GM12878 (cell line): ENCODE measurements at regions not wholly inside any gene's neighbourhood (a gene's known extent, or its start where the extent isn't known, plus 50 kb on each side); places are given as distances from the start of the nearest gene placed in this dataset.

Experiments used
- BHLHE40 ChIP-seq, 2 experiments: fragments of 450-650 bp in 1 of 2; IDR thresholded peaks; 2 replicates each; pipeline ENCODE4 v1.6.1; 2011 to 2017; ENCODE audit warnings: low read depth in 2 of 2, borderline replicate concordance in 1 of 2, improper control_type of control experiment in 1 of 2, low read length in 1 of 2, mild to moderate bottlenecking in 1 of 2
- CEBPZ ChIP-seq: fragments of 150-350 bp; IDR thresholded peaks from 2 replicates; pipeline ENCODE4 v1.6.1; 2016; ENCODE audit warnings: low read depth, low read length
- CHD2 ChIP-seq: IDR thresholded peaks from 2 replicates; pipeline ENCODE4 v1.6.1; 2011; ENCODE audit warnings: low read depth, low read length, improper control_type of control experiment, borderline replicate concordance
- CHD4 ChIP-seq: fragments of 200-600 bp; sonication (generic); IDR thresholded peaks from 2 replicates; pipeline ENCODE4 v1.6.1; 2016; ENCODE audit warnings: mild to moderate bottlenecking
- FOS ChIP-seq: IDR thresholded peaks from 3 replicates; pipeline ENCODE4 v1.6.1; 2011; ENCODE audit warnings: borderline replicate concordance; ENCODE audit not compliant: insufficient read length; ENCODE audit errors: extremely low read depth
- FOXM1 ChIP-seq: IDR thresholded peaks from 2 replicates; pipeline ENCODE4 v1.6.1; 2012; ENCODE audit warnings: low read depth, mild to moderate bottlenecking, inconsistent platforms, low read length, moderate library complexity
- IKZF1 ChIP-seq: fragments of 450-650 bp; conservative IDR thresholded peaks from 2 replicates; pipeline ENCODE4 v1.6.1; 2017; ENCODE audit warnings: antibody characterized with exemption, mild to moderate bottlenecking
- IRF3 ChIP-seq: fragments of 450-650 bp; IDR thresholded peaks from 2 replicates; pipeline ENCODE4 v1.6.1; 2014; ENCODE audit warnings: mild to moderate bottlenecking
- KLF5 ChIP-seq: fragments of 450-650 bp; IDR thresholded peaks from 2 replicates; pipeline ENCODE4 v1.6.1; 2014; ENCODE audit warnings: mild to moderate bottlenecking; ENCODE audit not compliant: partially characterized antibody
- MTA3 ChIP-seq: IDR thresholded peaks from 2 replicates; pipeline ENCODE4 v1.6.1; 2012; ENCODE audit warnings: low read length, inconsistent platforms, borderline replicate concordance
- NBN ChIP-seq: fragments of 450-650 bp; IDR thresholded peaks from 2 replicates; pipeline ENCODE4 v1.6.1; 2016
- RB1 ChIP-seq: fragments of 450-650 bp; formaldehyde crosslinking; IDR thresholded peaks from 2 replicates; pipeline ENCODE4 v1.6.1; 2017; ENCODE audit warnings: mild to moderate bottlenecking, borderline replicate concordance
- REST ChIP-seq: IDR thresholded peaks from 2 replicates; pipeline ENCODE4 v1.6.1; 2012; ENCODE audit warnings: mild to moderate bottlenecking, low read depth, low read length
- SMC3 ChIP-seq: IDR thresholded peaks from 2 replicates; pipeline ENCODE4 v1.6.1; 2011; ENCODE audit warnings: low read length, improper control_type of control experiment, borderline replicate concordance
- STAT3 ChIP-seq: IDR thresholded peaks from 2 replicates; pipeline ENCODE4 v1.6.1; 2011; ENCODE audit warnings: low read depth, low read length, improper control_type of control experiment
- YY1 ChIP-seq: IDR thresholded peaks from 2 replicates; pipeline ENCODE4 v1.6.1; 2011; ENCODE audit warnings: low read depth, mild to moderate bottlenecking, low read length
- ZBTB33 ChIP-seq: fragments of 450-650 bp; IDR thresholded peaks from 2 replicates; pipeline ENCODE4 v1.6.1; 2017; ENCODE audit warnings: mild to moderate bottlenecking
- ZBTB4 ChIP-seq: fragments of 450-650 bp; formaldehyde crosslinking; IDR thresholded peaks from 2 replicates; pipeline ENCODE4 v1.4.0; 2022; ENCODE audit warnings: mild to moderate bottlenecking, moderate library complexity

- TF ChIP-seq REST (no peak), ZBTB4 (no peak), FOXM1 (0 out of 2 replicates have a peak, but pooled peaks have one; percentile 23), SMC3 (peak; percentile 79), ZBTB33 (no peak), RB1 (no peak), IKZF1 (no peak), YY1 (0 out of 2 replicates have a peak, but pooled peaks have one; percentile 28), CEBPZ (no peak; the same call in 1 of the 2 replicates), FOS (no peak), IRF3 (no peak), MTA3 (no peak), STAT3 (no peak), BHLHE40 (IDR thresholded peaks at IDR 0.05; ENCODE audit: borderline replicate concordance in 1 of 2, low read depth in 2 of 2, low read length in 1 of 2) (no peak), CHD2 (no peak), KLF5 (no peak), NBN (no peak), CHD4 (no peak)
These were observed 323.3 kb downstream of the RPS6KC1 start (continued) for GRCh38 chr1:213374369-213374768.
